Endothelial cell of umbilical vein (primary cell): ENCODE measurements at regions not wholly inside any gene's neighbourhood (a gene's known extent, or its start where the extent isn't known, plus 50 kb on each side); places are given as distances from the start of the nearest gene placed in this dataset.

ENCODE experiments used
- BruUV-seq: library from RNA; stranded (reverse); fragments of 400-500 nt; replicated peaks from 2 replicates; lab custom pipeline; 2021; lab: Mats Ljungman, UMichigan
- CTCF ChIA-PET: fragments of 300-600, 350-600 bp; sonication (Branson Sonifier 250); formaldehyde crosslinking; loops from one replicate; lab custom pipeline; 2021; ENCODE audit warnings: antibody characterized with exemption, inconsistent platforms; lab: Charles Lee
- POLR2A ChIA-PET: fragments of 300-600, 350-600 bp; sonication (Branson Sonifier 250); formaldehyde crosslinking; loops from one replicate; lab custom pipeline; 2021; ENCODE audit warnings: antibody characterized with exemption, inconsistent platforms; lab: Charles Lee
- DNase-seq: peaks from one replicate; pipeline ENCODE4 v3.0.0-alpha.2; 2011; ENCODE audit warnings: low read depth, low spot score
- FAIRE-seq: peaks from 2 replicates; lab custom pipeline; 2011; peaks lifted over from hg19 to GRCh38; lab: Jason Lieb, UNC
- H2AFZ ChIP-seq: 2 replicates; pipeline ENCODE4 v1.6.0; 2012; ENCODE audit warnings: low read depth, low read length, control low read depth, inconsistent platforms
- H3K27ac ChIP-seq: 2 replicates; pipeline ENCODE4 v1.5.1; 2011; ENCODE audit warnings: low read depth, mild to moderate bottlenecking, control low read depth, low read length, moderate library complexity; ENCODE audit not compliant: insufficient read depth
- H3K27me3 ChIP-seq, 2 experiments: 2 replicates each; pipeline versions ENCODE4 v1.6.0 to v1.6.1; 2011; ENCODE audit warnings: low read length in 2 of 2, mixed read lengths in 1 of 2; ENCODE audit not compliant: control insufficient read depth in 2 of 2, insufficient read depth in 2 of 2
- H3K36me3 ChIP-seq, 2 experiments: 2 replicates in 1 of 2; 3 replicates in 1 of 2; pipeline ENCODE4 v1.5.1; 2011; ENCODE audit warnings: low read length in 2 of 2, mild to moderate bottlenecking in 1 of 2, moderate library complexity in 1 of 2; ENCODE audit not compliant: control insufficient read depth in 2 of 2, insufficient read depth in 2 of 2; ENCODE audit errors: extremely low read depth in 1 of 2
- H3K4me1 ChIP-seq: 3 replicates; pipeline ENCODE4 v1.5.1; 2011; ENCODE audit warnings: mild to moderate bottlenecking, low read length; ENCODE audit not compliant: control insufficient read depth, insufficient read depth; ENCODE audit errors: extremely low read depth
- H3K4me2 ChIP-seq: 2 replicates; pipeline ENCODE4 v1.6.1; 2011; ENCODE audit warnings: low read length, control low read depth, mixed read lengths; ENCODE audit not compliant: insufficient read depth
- H3K4me3 ChIP-seq, 3 experiments: fragments of 200-600 bp in 1 of 3; sonication (generic), shearing (Covaris generic) in 1 of 3; replicated peaks in 1 of 3; 2 replicates each; pipeline ENCODE4 v1.5.1; 2011 to 2016; ENCODE audit warnings: control low read depth in 3 of 3, low read length in 3 of 3, mild to moderate bottlenecking in 2 of 3, inconsistent platforms in 1 of 3, low read depth in 1 of 3, moderate library complexity in 1 of 3; ENCODE audit not compliant: insufficient read depth in 1 of 3
- H3K79me2 ChIP-seq: 2 replicates; pipeline ENCODE4 v1.6.0; 2012; ENCODE audit warnings: low read length, inconsistent platforms; ENCODE audit not compliant: control insufficient read depth, insufficient read depth
- H3K9ac ChIP-seq: replicated peaks from 2 replicates; pipeline ENCODE3; 2011; ENCODE audit warnings: low read length, control low read depth; ENCODE audit not compliant: insufficient read depth; ENCODE audit errors: extremely low read depth
- H3K9me1 ChIP-seq: replicated peaks from 3 replicates; pipeline ENCODE4 v1.6.0; 2011; ENCODE audit warnings: mild to moderate bottlenecking, low read length; ENCODE audit not compliant: control insufficient read depth, insufficient read depth; ENCODE audit errors: extremely low read depth
- H3K9me3 ChIP-seq: replicated peaks from 2 replicates; pipeline ENCODE4 v1.5.1; 2012; ENCODE audit warnings: low read length, inconsistent platforms; ENCODE audit not compliant: control insufficient read depth, insufficient read depth
- H4K20me1 ChIP-seq: replicated peaks from 2 replicates; pipeline ENCODE3; 2011; ENCODE audit warnings: mild to moderate bottlenecking, low read length; ENCODE audit not compliant: control insufficient read depth, insufficient read depth; ENCODE audit errors: extremely low read depth
- EZH2 ChIP-seq: IDR thresholded peaks from 2 replicates; pipeline ENCODE4 v1.6.1; 2012; ENCODE audit warnings: borderline replicate concordance, low read depth, mild to moderate bottlenecking, moderate library complexity, low read length, inconsistent platforms; ENCODE audit not compliant: severe bottlenecking
- FOS ChIP-seq: IDR thresholded peaks from 2 replicates; pipeline ENCODE4 v1.6.1; 2011; ENCODE audit warnings: mild to moderate bottlenecking, low read length, moderate library complexity, borderline replicate concordance; ENCODE audit not compliant: insufficient read depth
- GATA2 ChIP-seq: IDR thresholded peaks from 2 replicates; pipeline ENCODE4 v1.7.0; 2011; ENCODE audit warnings: low read depth, mild to moderate bottlenecking, moderate library complexity, mixed read lengths, low read length; ENCODE audit not compliant: insufficient read length, insufficient read depth
- MYC ChIP-seq: IDR thresholded peaks from one replicate; pipeline ENCODE4 v1.6.1; 2011; ENCODE audit warnings: mild to moderate bottlenecking, low read depth, low read length
- POLR2A ChIP-seq: IDR thresholded peaks from 2 replicates; pipeline ENCODE4 v1.6.1; 2012; ENCODE audit warnings: low read depth, mild to moderate bottlenecking, control low read depth, low read length
- POLR2AphosphoS5 ChIP-seq: IDR thresholded peaks from 2 replicates; pipeline ENCODE4 v1.6.1; 2012; ENCODE audit warnings: low read depth, mild to moderate bottlenecking, control low read depth, low read length, moderate library complexity; ENCODE audit not compliant: insufficient read depth
- dilution Hi-C: fragments of 300-500 bp; cut with MboI; formaldehyde crosslinking; loops from one replicate; pipeline ENCODE4 v1.15.0; 2019; ENCODE audit warnings: low sequenced_read_pairs; ENCODE audit not compliant: extremely low pct_ligation_motif_present
- intact Hi-C: fragments of 100-400 bp; cut with micrococcal nuclease; formaldehyde crosslinking; loops from one replicate; pipeline ENCODE4 v1.10.0; 2022
- TF ChIP-seq, protein P1 (sequence below), 2 donors: IDR thresholded peaks; 1 replicate in 1 of 2; 2 replicates in 1 of 2; pipeline ENCODE4 v1.5.1; 2011; ENCODE audit warnings: low read length in 2 of 2, mild to moderate bottlenecking in 2 of 2, moderate library complexity in 2 of 2, control low read depth in 1 of 2, inconsistent platforms in 1 of 2, low read depth in 1 of 2; ENCODE audit not compliant: insufficient read depth in 1 of 2; ENCODE audit errors: extremely low read depth in 1 of 2
- TF ChIP-seq, protein P2 (sequence below): IDR thresholded peaks from 2 replicates; pipeline ENCODE4 v1.6.1; 2011; ENCODE audit not compliant: insufficient read depth, insufficient read length

- Histone ChIP-seq H3K36me3 (no peaks in the 10 kb centered on the region), H3K9me1 (no peaks in the 10 kb centered on the region), H3K27me3 (no peaks in the 10 kb centered on the region), H3K9me3 (no peaks in the 10 kb centered on the region), H3K27ac (no peak overlapping the region), H3K79me2 (no peaks in the 10 kb centered on the region), H2AFZ (no peak overlapping the region), H3K4me2 (no peak overlapping the region), H3K9ac (no peak overlapping the region), H3K4me1 (no peaks in the 10 kb centered on the region), H3K4me3 (no peak overlapping the region), H4K20me1 (no peaks in the 10 kb centered on the region)
- dilution Hi-C loops = no loop called here
- ChIA-PET CTCF (no interaction called here), POLR2A (no interaction called here)
- FAIRE-seq = no peak
- intact Hi-C loops = no loop called here
- BruUV-seq = no TSS peak
- no peak for TF ChIP-seq POLR2A
- TF ChIP-seq EZH2 = no peak
- no peak for TF ChIP-seq POLR2AphosphoS5
- no peak for TF ChIP-seq GATA2
- TF ChIP-seq, protein P1, sequence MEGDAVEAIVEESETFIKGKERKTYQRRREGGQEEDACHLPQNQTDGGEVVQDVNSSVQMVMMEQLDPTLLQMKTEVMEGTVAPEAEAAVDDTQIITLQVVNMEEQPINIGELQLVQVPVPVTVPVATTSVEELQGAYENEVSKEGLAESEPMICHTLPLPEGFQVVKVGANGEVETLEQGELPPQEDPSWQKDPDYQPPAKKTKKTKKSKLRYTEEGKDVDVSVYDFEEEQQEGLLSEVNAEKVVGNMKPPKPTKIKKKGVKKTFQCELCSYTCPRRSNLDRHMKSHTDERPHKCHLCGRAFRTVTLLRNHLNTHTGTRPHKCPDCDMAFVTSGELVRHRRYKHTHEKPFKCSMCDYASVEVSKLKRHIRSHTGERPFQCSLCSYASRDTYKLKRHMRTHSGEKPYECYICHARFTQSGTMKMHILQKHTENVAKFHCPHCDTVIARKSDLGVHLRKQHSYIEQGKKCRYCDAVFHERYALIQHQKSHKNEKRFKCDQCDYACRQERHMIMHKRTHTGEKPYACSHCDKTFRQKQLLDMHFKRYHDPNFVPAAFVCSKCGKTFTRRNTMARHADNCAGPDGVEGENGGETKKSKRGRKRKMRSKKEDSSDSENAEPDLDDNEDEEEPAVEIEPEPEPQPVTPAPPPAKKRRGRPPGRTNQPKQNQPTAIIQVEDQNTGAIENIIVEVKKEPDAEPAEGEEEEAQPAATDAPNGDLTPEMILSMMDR (IDR thresholded peaks at IDR 0.05; ENCODE audit: extremely low read depth in 1 of 2, insufficient read depth in 1 of 2, low read depth in 1 of 2, low read length in 2 of 2) = no peak
- TF ChIP-seq, protein P2, sequence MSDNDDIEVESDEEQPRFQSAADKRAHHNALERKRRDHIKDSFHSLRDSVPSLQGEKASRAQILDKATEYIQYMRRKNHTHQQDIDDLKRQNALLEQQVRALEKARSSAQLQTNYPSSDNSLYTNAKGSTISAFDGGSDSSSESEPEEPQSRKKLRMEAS = no peak
- TF ChIP-seq FOS = no peak
- TF ChIP-seq MYC = no peak
- no peak for DNase-seq
Measured at GRCh38 chr4:14906805-14907204, 95.5 kb upstream of the CPEB2 start.
